ENCODE measurements at regions not wholly inside any gene's neighbourhood (a gene's known extent, or its start where the extent isn't known, plus 50 kb on each side); places are given as distances from the start of the nearest gene placed in this dataset.

DNA sequence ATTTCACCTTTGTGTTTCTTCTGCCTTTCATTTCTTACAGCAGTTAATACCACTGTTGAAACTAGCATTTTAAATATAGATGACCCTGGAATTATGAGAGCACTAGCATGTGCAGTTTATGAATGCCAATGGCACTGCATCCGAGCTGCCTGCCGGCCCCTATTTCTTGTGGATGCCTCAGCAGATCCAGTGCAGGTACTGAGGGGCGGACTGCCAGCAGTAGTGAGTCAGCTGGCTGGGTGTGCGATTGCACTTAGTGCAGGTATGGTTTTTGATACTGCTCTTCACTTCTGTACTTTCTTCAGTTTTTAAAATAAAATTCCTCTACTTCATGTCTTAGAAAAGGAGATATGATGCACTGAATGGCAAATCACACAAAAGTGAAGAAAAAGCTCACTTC lies 453.0 kb downstream of the DIPK2A start:
- no peak for TF ChIP-seq CTCF (IDR thresholded peaks at IDR 0.05)
- TF ChIP-seq POLR2A (IDR thresholded peaks at IDR 0.05) = no peak
- no peak for TF ChIP-seq EP300 (IDR thresholded peaks at IDR 0.05)

Data from sigmoid colon (tissue), 4 donors.